ENCODE measurements at regions not wholly inside any gene's neighbourhood (a gene's known extent, or its start where the extent isn't known, plus 50 kb on each side); places are given as distances from the start of the nearest gene placed in this dataset.

DNA sequence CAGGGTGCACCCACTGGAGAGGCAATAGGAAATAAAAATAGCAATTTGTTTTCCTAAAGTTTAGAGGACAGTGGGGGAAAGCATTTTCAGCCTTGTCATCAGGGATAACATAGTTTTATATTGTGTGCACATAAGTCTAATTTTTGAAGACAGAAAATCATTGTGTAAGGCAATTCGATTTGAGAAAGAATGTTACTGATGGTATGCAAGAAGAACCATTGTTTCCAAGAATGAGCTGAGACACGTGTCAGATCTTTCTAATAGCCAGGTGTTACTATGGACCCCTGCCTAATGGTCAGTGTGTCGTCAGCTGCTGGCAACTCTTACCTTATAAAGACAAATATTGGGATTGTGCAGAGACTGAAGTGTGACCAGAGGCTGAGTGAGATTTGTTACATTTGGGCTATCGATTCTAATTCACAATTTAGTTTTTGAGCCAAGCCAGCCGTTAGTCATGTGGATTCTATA lies 67.1 kb upstream of the PPP2R2B start (continued):
- TF ChIP-seq, protein P1, sequence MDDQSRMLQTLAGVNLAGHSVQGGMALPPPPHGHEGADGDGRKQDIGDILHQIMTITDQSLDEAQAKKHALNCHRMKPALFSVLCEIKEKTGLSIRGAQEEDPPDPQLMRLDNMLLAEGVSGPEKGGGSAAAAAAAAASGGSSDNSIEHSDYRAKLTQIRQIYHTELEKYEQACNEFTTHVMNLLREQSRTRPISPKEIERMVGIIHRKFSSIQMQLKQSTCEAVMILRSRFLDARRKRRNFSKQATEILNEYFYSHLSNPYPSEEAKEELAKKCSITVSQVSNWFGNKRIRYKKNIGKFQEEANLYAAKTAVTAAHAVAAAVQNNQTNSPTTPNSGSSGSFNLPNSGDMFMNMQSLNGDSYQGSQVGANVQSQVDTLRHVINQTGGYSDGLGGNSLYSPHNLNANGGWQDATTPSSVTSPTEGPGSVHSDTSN (IDR thresholded peaks at IDR 0.05): no peak
- no peak for TF ChIP-seq RFX5 (IDR thresholded peaks at IDR 0.05)
- no peak for TF ChIP-seq FOSB (CRISPR knock-in tag; IDR thresholded peaks at IDR 0.05)
- no peak for TF ChIP-seq TFCP2L1 (CRISPR knock-in tag; IDR thresholded peaks at IDR 0.05)

DNA sequence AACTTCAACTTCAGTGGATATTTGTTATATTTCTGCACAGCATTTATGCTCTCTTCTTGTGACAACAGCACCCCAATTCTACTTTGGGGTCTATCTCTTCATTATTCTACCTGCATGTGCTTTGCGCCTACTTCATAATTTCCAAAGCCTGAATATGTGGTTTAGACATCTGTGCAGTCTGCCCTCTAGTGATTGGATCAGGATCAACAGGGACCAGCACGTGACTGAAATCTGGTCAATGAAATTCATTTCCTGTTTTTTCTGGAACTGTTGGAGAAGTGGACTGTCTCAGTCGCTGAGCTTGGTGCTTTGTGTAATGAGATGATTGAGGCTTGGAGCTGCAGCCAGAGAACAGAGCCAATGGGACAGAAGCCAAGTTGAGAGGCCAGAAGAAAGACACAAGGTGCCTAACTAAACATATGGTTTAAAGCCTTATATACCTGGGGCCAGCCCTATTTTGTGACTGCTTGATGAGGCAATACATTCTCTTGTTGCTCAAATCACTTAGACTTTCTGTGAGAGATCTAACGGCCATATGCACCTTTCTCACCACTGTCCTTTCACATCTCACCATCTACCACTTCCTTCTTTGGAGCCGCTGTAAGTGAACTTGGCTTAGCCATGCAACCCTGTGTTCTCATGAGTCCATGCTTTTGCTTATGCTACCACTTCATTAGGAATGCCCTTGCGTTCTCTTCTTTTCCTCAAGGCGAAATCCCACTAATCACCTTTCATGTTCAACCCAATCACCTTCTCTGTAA lies 68.8 kb upstream of the PPP2R2B start:
- DNase-seq (ENCODE audit: low read depth in 1 of 2, low spot score in 1 of 2): peak; percentile 1 to 27
- FAIRE-seq: no peak
- CTCF ChIA-PET: interaction anchor here (1.0 to 5.3 kb wide), 3 partner anchors 19 to 409 kb away, joined by 4 to 24 read pairs (median 4); no protein-coding TSS in a partner anchor

DNA sequence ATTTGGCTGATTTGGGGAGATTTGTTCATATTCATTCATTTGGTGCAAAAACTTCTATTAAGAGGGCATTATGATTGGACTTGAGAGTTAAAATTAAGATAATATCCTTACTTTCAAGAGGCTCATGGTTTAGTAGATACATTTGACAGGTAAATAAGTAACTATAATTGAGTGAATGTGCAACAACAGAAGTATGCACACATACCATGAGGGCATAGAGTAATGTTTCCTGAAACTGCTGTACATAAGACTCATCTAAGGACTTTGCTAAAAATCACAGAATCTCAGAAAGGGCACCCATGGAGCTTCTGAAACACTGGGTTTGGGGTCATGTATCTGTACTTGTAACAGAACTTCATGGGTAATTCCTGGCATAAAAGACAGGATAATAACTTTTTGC lies 70.1 kb upstream of the PPP2R2B start:
- no peak for DNase-seq (ENCODE audit: low read depth in 1 of 2, low spot score in 1 of 2)
- Histone ChIP-seq H3K4me3 (no peak overlapping the region), H3K4me1 (no peaks in the 10 kb centered on the region), H3K9me3 (no peaks in the 10 kb centered on the region), H3K27ac (no peak overlapping the region), H3K4me2 (no peak overlapping the region)
- ChIA-PET CTCF (interaction anchor here (5.3 kb wide), 1 partner anchor 18 kb away, joined by 24 read pairs; no protein-coding TSS in a partner anchor), POLR2A (no interaction called here)
- no peak for FAIRE-seq
- no peak for ATAC-seq
- TF ChIP-seq JUN (IDR thresholded peaks at IDR 0.05) (no peak), CBX8 (IDR thresholded peaks at IDR 0.05) (no peak), FOSB (CRISPR knock-in tag; IDR thresholded peaks at IDR 0.05) (no peak), RAD21 (conservative IDR thresholded peaks at IDR 0.05 in 1 of 2, IDR thresholded peaks at IDR 0.05 in 1 of 2) (no peak), CBX2 (IDR thresholded peaks at IDR 0.05; ENCODE audit: borderline replicate concordance, low read depth) (no peak), JUNB (IDR thresholded peaks at IDR 0.05) (no peak), CHD2 (IDR thresholded peaks at IDR 0.05; ENCODE audit: low read length, partially characterized antibody) (no peak), SREBF2 (IDR thresholded peaks at IDR 0.05) (no peak), PHF8 (IDR thresholded peaks at IDR 0.05; ENCODE audit: borderline replicate concordance, low read depth) (no peak), HDAC2 (IDR thresholded peaks at IDR 0.05) (no peak), NPAS2 (CRISPR knock-in tag; IDR thresholded peaks at IDR 0.05; ENCODE audit: borderline replicate concordance) (no peak), RCOR1 (IDR thresholded peaks at IDR 0.05; ENCODE audit: low read depth, low read length) (no peak), POLR2A (IDR thresholded peaks at IDR 0.05; ENCODE audit: low read length) (no peak)
- TF ChIP-seq, protein P2, sequence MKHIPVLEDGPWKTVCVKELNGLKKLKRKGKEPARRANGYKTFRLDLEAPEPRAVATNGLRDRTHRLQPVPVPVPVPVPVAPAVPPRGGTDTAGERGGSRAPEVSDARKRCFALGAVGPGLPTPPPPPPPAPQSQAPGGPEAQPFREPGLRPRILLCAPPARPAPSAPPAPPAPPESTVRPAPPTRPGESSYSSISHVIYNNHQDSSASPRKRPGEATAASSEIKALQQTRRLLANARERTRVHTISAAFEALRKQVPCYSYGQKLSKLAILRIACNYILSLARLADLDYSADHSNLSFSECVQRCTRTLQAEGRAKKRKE (CRISPR knock-in tag; IDR thresholded peaks at IDR 0.05; ENCODE audit: low read depth): no peak
- TF ChIP-seq, protein P3, sequence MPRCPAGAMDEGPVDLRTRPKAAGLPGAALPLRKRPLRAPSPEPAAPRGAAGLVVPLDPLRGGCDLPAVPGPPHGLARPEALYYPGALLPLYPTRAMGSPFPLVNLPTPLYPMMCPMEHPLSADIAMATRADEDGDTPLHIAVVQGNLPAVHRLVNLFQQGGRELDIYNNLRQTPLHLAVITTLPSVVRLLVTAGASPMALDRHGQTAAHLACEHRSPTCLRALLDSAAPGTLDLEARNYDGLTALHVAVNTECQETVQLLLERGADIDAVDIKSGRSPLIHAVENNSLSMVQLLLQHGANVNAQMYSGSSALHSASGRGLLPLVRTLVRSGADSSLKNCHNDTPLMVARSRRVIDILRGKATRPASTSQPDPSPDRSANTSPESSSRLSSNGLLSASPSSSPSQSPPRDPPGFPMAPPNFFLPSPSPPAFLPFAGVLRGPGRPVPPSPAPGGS (IDR thresholded peaks at IDR 0.05): no peak
- TF ChIP-seq, protein P4, sequence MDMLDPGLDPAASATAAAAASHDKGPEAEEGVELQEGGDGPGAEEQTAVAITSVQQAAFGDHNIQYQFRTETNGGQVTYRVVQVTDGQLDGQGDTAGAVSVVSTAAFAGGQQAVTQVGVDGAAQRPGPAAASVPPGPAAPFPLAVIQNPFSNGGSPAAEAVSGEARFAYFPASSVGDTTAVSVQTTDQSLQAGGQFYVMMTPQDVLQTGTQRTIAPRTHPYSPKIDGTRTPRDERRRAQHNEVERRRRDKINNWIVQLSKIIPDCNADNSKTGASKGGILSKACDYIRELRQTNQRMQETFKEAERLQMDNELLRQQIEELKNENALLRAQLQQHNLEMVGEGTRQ (IDR thresholded peaks at IDR 0.05): no peak

More for the DNA sequence above, 68.8 kb upstream of the PPP2R2B start:
- peak in 1 of 2 experiments; percentile 36; a peak in 1 of 5 replicates for TF ChIP-seq RAD21 (conservative IDR thresholded peaks at IDR 0.05 in 1 of 2, IDR thresholded peaks at IDR 0.05 in 1 of 2)
- TF ChIP-seq, protein P4 (IDR thresholded peaks at IDR 0.05): peak; percentile 70
- TF ChIP-seq, protein P5, sequence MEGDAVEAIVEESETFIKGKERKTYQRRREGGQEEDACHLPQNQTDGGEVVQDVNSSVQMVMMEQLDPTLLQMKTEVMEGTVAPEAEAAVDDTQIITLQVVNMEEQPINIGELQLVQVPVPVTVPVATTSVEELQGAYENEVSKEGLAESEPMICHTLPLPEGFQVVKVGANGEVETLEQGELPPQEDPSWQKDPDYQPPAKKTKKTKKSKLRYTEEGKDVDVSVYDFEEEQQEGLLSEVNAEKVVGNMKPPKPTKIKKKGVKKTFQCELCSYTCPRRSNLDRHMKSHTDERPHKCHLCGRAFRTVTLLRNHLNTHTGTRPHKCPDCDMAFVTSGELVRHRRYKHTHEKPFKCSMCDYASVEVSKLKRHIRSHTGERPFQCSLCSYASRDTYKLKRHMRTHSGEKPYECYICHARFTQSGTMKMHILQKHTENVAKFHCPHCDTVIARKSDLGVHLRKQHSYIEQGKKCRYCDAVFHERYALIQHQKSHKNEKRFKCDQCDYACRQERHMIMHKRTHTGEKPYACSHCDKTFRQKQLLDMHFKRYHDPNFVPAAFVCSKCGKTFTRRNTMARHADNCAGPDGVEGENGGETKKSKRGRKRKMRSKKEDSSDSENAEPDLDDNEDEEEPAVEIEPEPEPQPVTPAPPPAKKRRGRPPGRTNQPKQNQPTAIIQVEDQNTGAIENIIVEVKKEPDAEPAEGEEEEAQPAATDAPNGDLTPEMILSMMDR (IDR thresholded peaks at IDR 0.05): no peak
- POLR2A ChIA-PET: no interaction called here
- ATAC-seq: peak in 1 of 2 experiments; percentile 50; a peak in 1 of 6 replicates
- H3K27ac ChIP-seq: no peak overlapping the region
- 36% methylated on average over 7 of the region's 7 CpGs for WGBS (ENCODE audit: missing lambda C conversion rate)
- no peaks in the 10 kb centered on the region for H3K9me3 ChIP-seq
- H3K4me3 ChIP-seq: no peak overlapping the region
- H3K4me1 ChIP-seq: no peaks in the 10 kb centered on the region
- no peak overlapping the region for H3K4me2 ChIP-seq
